SU-DHL-6 (cell line): ENCODE measurements at regions not wholly inside any gene's neighbourhood (a gene's known extent, or its start where the extent isn't known, plus 50 kb on each side); places are given as distances from the start of the nearest gene placed in this dataset.

Experiments used
- H2AFZ ChIP-seq: fragments of 200-600 bp; sonication (generic); 2 replicates; pipeline ENCODE4 v1.6.1; 2014; ENCODE audit warnings: low read depth, mild to moderate bottlenecking, moderate library complexity, mixed read lengths, antibody characterized with exemption, low read length; ENCODE audit not compliant: severe bottlenecking
- H3F3A ChIP-seq: fragments of 200-600 bp; shearing (Covaris generic); 2 replicates; pipeline ENCODE4 v1.6.0; 2016; ENCODE audit warnings: antibody characterized with exemption, mild to moderate bottlenecking; ENCODE audit not compliant: insufficient read depth
- H3K27ac ChIP-seq: fragments of 200-600 bp; sonication (generic); 2 replicates; pipeline ENCODE4 v1.5.1; 2016; ENCODE audit warnings: low read depth, mild to moderate bottlenecking, low read length, moderate library complexity, mixed read lengths
- H3K27me3 ChIP-seq: fragments of 200-600 bp; sonication (generic), shearing (Covaris generic); 2 replicates; pipeline ENCODE4 v1.6.0; 2014; ENCODE audit warnings: mild to moderate bottlenecking, low read length
- H3K36me3 ChIP-seq: fragments of 200-600 bp; sonication (generic); 2 replicates; pipeline ENCODE4 v1.6.1; 2014; ENCODE audit warnings: mild to moderate bottlenecking, low read length, mixed read lengths
- H3K4me2 ChIP-seq: fragments of 300-600, 200-600 bp; shearing (Covaris generic), sonication (generic); 2 replicates; pipeline ENCODE4 v1.6.0; 2014; ENCODE audit warnings: low read length, low read depth, mild to moderate bottlenecking; ENCODE audit not compliant: poor library complexity, severe bottlenecking
- H3K4me3 ChIP-seq: fragments of 200-600 bp; sonication (generic); 2 replicates; pipeline ENCODE4 v1.5.1; 2014; ENCODE audit warnings: antibody characterized with exemption, low read length, mild to moderate bottlenecking, mixed read lengths; ENCODE audit not compliant: insufficient read depth, poor library complexity, severe bottlenecking
- H3K79me2 ChIP-seq: fragments of 200-600 bp; sonication (generic); 2 replicates; pipeline ENCODE4 v1.6.1; 2014; ENCODE audit warnings: mild to moderate bottlenecking, low read length, moderate library complexity; ENCODE audit not compliant: insufficient read depth
- H3K9ac ChIP-seq: fragments of 200-600 bp; sonication (generic); 2 replicates; pipeline ENCODE4 v1.7.0; 2014; ENCODE audit warnings: mild to moderate bottlenecking, low read length
- H3K9me2 ChIP-seq: fragments of 200-600 bp; sonication (generic); replicated peaks from 2 replicates; pipeline ENCODE4 v1.6.1; 2014; ENCODE audit warnings: low read length; ENCODE audit not compliant: insufficient read depth
- H3K9me3 ChIP-seq: fragments of 200-600 bp; sonication (generic); 2 replicates; pipeline ENCODE4 v1.6.1; 2014; ENCODE audit warnings: low read length, mixed read lengths; ENCODE audit not compliant: insufficient read depth
- H4K20me1 ChIP-seq: fragments of 200-600 bp; sonication (generic); 2 replicates; pipeline ENCODE4 v1.6.1; 2014; ENCODE audit warnings: low read depth, mild to moderate bottlenecking, antibody characterized with exemption, low read length, moderate library complexity, mixed read lengths
- CTCF ChIP-seq: fragments of 200-600 bp; sonication (generic); IDR thresholded peaks from one replicate; pipeline ENCODE4 v1.5.1; 2017; ENCODE audit warnings: antibody characterized with exemption, mild to moderate bottlenecking, low read length, moderate library complexity; ENCODE audit not compliant: insufficient read depth, poor library complexity, severe bottlenecking
- EZH2phosphoT487 ChIP-seq: fragments of 200-600 bp; sonication (generic), shearing (Covaris generic); conservative IDR thresholded peaks from 2 replicates; pipeline ENCODE4 v1.6.1; 2018; ENCODE audit warnings: mild to moderate bottlenecking, antibody characterized with exemption, low read length, moderate library complexity, mixed read lengths

GRCh38 chr4:128565054-128565453, 244.4 kb upstream of the JADE1 start:
- Histone ChIP-seq H3K9ac (no peak overlapping the region), H3K4me3 (no peak overlapping the region), H3F3A (no peaks in the 10 kb centered on the region), H3K4me2 (no peak overlapping the region), H4K20me1 (no peaks in the 10 kb centered on the region), H3K36me3 (no peaks in the 10 kb centered on the region), H3K9me2 (no peaks in the 10 kb centered on the region), H3K79me2 (no peaks in the 10 kb centered on the region), H3K27ac (no peak overlapping the region), H3K9me3 (no peaks in the 10 kb centered on the region), H3K27me3 (no peaks in the 10 kb centered on the region), H2AFZ (no peak overlapping the region)
- TF ChIP-seq EZH2phosphoT487, result no peak
- no peak for TF ChIP-seq CTCF

- no peaks in the 10 kb centered on the region for H3K9me2 ChIP-seq
- H3K27me3 ChIP-seq, result no peaks in the 10 kb centered on the region
- H4K20me1 ChIP-seq, result no peaks in the 10 kb centered on the region
- no peak overlapping the region for H2AFZ ChIP-seq
- H3K27ac ChIP-seq, result no peak overlapping the region
- no peak overlapping the region for H3K4me3 ChIP-seq
- no peaks in the 10 kb centered on the region for H3F3A ChIP-seq
- no peaks in the 10 kb centered on the region for H3K9me3 ChIP-seq
- H3K79me2 ChIP-seq, result no peaks in the 10 kb centered on the region
- H3K36me3 ChIP-seq, result no peaks in the 10 kb centered on the region
- TF ChIP-seq EZH2phosphoT487 (no peak), CTCF (no peak)
- no peak overlapping the region for H3K4me2 ChIP-seq
- no peak overlapping the region for H3K9ac ChIP-seq
Observed at GRCh38 chr4:128564081-128564630, 245.3 kb upstream of the JADE1 start.

- no peaks in the 10 kb centered on the region for H3K79me2 ChIP-seq
- H3K9me2 ChIP-seq, result no peaks in the 10 kb centered on the region
- no peak overlapping the region for H3K27ac ChIP-seq
- no peak overlapping the region for H3K4me3 ChIP-seq
- no peaks in the 10 kb centered on the region for H3K9me3 ChIP-seq
- no peaks in the 10 kb centered on the region for H3K36me3 ChIP-seq
- H3K4me2 ChIP-seq, result no peak overlapping the region
- no peaks in the 10 kb centered on the region for H3F3A ChIP-seq
- H3K27me3 ChIP-seq, result no peaks in the 10 kb centered on the region
- no peak for TF ChIP-seq CTCF
- no peak for TF ChIP-seq EZH2phosphoT487
- no peak overlapping the region for H3K9ac ChIP-seq
- H4K20me1 ChIP-seq, result no peaks in the 10 kb centered on the region
- no peak overlapping the region for H2AFZ ChIP-seq
Observed at GRCh38 chr4:128560754-128561495, 248.6 kb upstream of the JADE1 start.
